ENCODE measurements at regions not wholly inside any gene's neighbourhood (a gene's known extent, or its start where the extent isn't known, plus 50 kb on each side); places are given as distances from the start of the nearest gene placed in this dataset.

DNA sequence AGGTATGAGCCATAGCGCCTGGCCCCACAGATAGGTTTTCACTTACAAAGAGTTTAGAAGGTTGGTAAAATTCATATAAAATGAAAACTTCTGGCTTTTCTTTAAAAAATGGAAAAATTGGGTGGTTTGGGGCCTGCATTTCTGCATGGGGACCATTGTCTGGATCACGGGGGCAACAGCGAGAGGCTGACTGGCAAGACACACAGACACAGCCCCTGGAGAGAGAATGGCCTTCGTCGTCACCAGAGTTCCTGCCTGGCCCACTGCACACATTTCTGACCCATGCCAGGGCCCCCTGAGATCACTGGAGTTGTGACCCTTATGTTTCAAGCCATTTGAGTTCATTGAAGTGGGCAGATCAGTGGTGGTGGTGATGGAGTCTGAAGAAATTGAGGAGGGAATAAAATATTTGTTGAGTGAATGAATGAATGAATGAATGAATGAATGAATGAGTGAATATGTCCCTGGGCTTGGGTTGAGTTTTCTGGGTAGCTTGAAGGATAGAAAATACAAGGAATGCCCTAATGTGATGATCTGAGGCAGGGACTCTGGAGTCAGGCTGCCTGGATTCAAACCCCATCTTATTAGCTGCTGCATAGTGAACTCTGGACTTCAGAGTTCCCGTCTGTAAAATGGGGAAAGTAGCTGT is 173.8 kb downstream of the ZFP64 start:
- H3K27ac ChIP-seq (ENCODE audit: poor library complexity, severe bottlenecking): no peak overlapping the region
- TF ChIP-seq, protein P1, sequence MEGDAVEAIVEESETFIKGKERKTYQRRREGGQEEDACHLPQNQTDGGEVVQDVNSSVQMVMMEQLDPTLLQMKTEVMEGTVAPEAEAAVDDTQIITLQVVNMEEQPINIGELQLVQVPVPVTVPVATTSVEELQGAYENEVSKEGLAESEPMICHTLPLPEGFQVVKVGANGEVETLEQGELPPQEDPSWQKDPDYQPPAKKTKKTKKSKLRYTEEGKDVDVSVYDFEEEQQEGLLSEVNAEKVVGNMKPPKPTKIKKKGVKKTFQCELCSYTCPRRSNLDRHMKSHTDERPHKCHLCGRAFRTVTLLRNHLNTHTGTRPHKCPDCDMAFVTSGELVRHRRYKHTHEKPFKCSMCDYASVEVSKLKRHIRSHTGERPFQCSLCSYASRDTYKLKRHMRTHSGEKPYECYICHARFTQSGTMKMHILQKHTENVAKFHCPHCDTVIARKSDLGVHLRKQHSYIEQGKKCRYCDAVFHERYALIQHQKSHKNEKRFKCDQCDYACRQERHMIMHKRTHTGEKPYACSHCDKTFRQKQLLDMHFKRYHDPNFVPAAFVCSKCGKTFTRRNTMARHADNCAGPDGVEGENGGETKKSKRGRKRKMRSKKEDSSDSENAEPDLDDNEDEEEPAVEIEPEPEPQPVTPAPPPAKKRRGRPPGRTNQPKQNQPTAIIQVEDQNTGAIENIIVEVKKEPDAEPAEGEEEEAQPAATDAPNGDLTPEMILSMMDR (IDR thresholded peaks at IDR 0.05; ENCODE audit: poor library complexity, severe bottlenecking): no peak
- ATAC-seq (ENCODE audit: low read depth): no peak
- H3K36me3 ChIP-seq (ENCODE audit: low read depth): no peaks in the 10 kb centered on the region
- H3K4me1 ChIP-seq (ENCODE audit: insufficient read depth, poor library complexity, severe bottlenecking): peaks cover 3% of the 10 kb centered on the region
- no peak overlapping the region for H3K4me3 ChIP-seq (ENCODE audit: severe bottlenecking)
- H3K27me3 ChIP-seq (ENCODE audit: insufficient read depth, poor library complexity, severe bottlenecking): no peaks in the 10 kb centered on the region
- DNase-seq (ENCODE audit: low spot score): no peak
- H3K9me3 ChIP-seq (ENCODE audit: severe bottlenecking): no peaks in the 10 kb centered on the region

- Histone ChIP-seq H3K36me3 (ENCODE audit: low read depth) (no peaks in the 10 kb centered on the region), H3K4me1 (ENCODE audit: insufficient read depth, poor library complexity, severe bottlenecking) (no peaks in the 10 kb centered on the region), H3K27ac (ENCODE audit: poor library complexity, severe bottlenecking) (no peak overlapping the region), H3K27me3 (ENCODE audit: insufficient read depth, poor library complexity, severe bottlenecking) (no peaks in the 10 kb centered on the region), H3K4me3 (ENCODE audit: severe bottlenecking) (no peak overlapping the region), H3K9me3 (ENCODE audit: severe bottlenecking) (no peaks in the 10 kb centered on the region)
- TF ChIP-seq, protein P1 (IDR thresholded peaks at IDR 0.05; ENCODE audit: poor library complexity, severe bottlenecking): no peak
- DNase-seq (ENCODE audit: low spot score) (no peak), ATAC-seq (ENCODE audit: low read depth) (no peak)
Observed at GRCh38 chr20:52016022-52016421, 175.6 kb downstream of the ZFP64 start.

GRCh38 chr20:52015155-52015554 is 176.4 kb downstream of the ZFP64 start:
- no peak for ATAC-seq (ENCODE audit: low read depth)
- TF ChIP-seq, protein P1 (IDR thresholded peaks at IDR 0.05; ENCODE audit: poor library complexity, severe bottlenecking): no peak
- no peak for DNase-seq (ENCODE audit: low spot score)
- no peaks in the 10 kb centered on the region for H3K4me1 ChIP-seq (ENCODE audit: insufficient read depth, poor library complexity, severe bottlenecking)
- H3K9me3 ChIP-seq (ENCODE audit: severe bottlenecking): no peaks in the 10 kb centered on the region
- H3K4me3 ChIP-seq (ENCODE audit: severe bottlenecking): no peak overlapping the region
- no peaks in the 10 kb centered on the region for H3K27me3 ChIP-seq (ENCODE audit: insufficient read depth, poor library complexity, severe bottlenecking)
- no peak overlapping the region for H3K27ac ChIP-seq (ENCODE audit: poor library complexity, severe bottlenecking)
- H3K36me3 ChIP-seq (ENCODE audit: low read depth): no peaks in the 10 kb centered on the region

DNA sequence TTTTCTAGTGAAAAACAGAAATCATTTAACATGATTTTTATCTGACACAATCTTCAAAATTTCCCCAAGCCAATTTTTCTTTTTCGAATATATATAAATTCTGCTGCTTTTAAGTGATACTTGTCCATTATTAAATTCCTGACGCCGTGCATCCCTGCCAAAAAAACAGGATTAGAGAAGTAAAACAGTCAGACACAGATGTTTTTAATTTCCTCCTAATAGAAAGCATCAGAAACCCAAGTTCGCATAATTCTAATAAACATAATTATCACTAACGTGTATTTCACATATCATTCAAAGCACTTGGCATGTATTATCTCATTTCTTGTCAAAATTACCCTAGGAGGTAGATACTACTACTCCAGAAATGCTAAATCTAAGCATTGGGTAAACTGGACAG is 179.5 kb downstream of the ZFP64 start:
- Histone ChIP-seq H3K4me1 (ENCODE audit: insufficient read depth, poor library complexity, severe bottlenecking) (no peaks in the 10 kb centered on the region), H3K36me3 (ENCODE audit: low read depth) (no peaks in the 10 kb centered on the region), H3K27me3 (ENCODE audit: insufficient read depth, poor library complexity, severe bottlenecking) (no peaks in the 10 kb centered on the region), H3K27ac (ENCODE audit: poor library complexity, severe bottlenecking) (no peak overlapping the region), H3K9me3 (ENCODE audit: severe bottlenecking) (no peaks in the 10 kb centered on the region), H3K4me3 (ENCODE audit: severe bottlenecking) (no peak overlapping the region)
- DNase-seq (ENCODE audit: low spot score) (no peak), ATAC-seq (ENCODE audit: low read depth) (no peak)
- TF ChIP-seq, protein P1 (IDR thresholded peaks at IDR 0.05; ENCODE audit: poor library complexity, severe bottlenecking): no peak

GRCh38 chr20:52011093-52011492 is 180.5 kb downstream of the ZFP64 start:
- Histone ChIP-seq H3K4me1 (ENCODE audit: insufficient read depth, poor library complexity, severe bottlenecking) (no peaks in the 10 kb centered on the region), H3K9me3 (ENCODE audit: severe bottlenecking) (no peaks in the 10 kb centered on the region), H3K4me3 (ENCODE audit: severe bottlenecking) (no peak overlapping the region), H3K27ac (ENCODE audit: poor library complexity, severe bottlenecking) (no peak overlapping the region), H3K27me3 (ENCODE audit: insufficient read depth, poor library complexity, severe bottlenecking) (no peaks in the 10 kb centered on the region), H3K36me3 (ENCODE audit: low read depth) (no peaks in the 10 kb centered on the region)
- ATAC-seq (ENCODE audit: low read depth) (no peak), DNase-seq (ENCODE audit: low spot score) (no peak)
- TF ChIP-seq, protein P1 (IDR thresholded peaks at IDR 0.05; ENCODE audit: poor library complexity, severe bottlenecking): no peak
